BJ (cell line): ENCODE measurements at regions not wholly inside any gene's neighbourhood (a gene's known extent, or its start where the extent isn't known, plus 50 kb on each side); places are given as distances from the start of the nearest gene placed in this dataset.
"Not testable (repeated sequence)": the region's sequence is repeated elsewhere in the genome, so short reads cannot be mapped to it uniquely, and the experiment has no call there.

Source experiments
- CTCF ChIA-PET: fragments of 350-600 bp; formaldehyde crosslinking; extraction: SDS; loops from one replicate; lab custom pipeline; 2021; ENCODE audit warnings: antibody characterized with exemption, inconsistent platforms; lab: Yijun Ruan, JAX
- POLR2A ChIA-PET: fragments of 300-600 bp; sonication (Branson Sonifier 250); formaldehyde crosslinking; extraction: SDS; loops from one replicate; lab custom pipeline; 2021; ENCODE audit warnings: antibody characterized with exemption; lab: Charles Lee
- DNase-seq: peaks from one replicate; pipeline ENCODE4 v3.0.0-alpha.2; 2011; ENCODE audit warnings: low read depth
- H3K27me3 ChIP-seq: 2 replicates; pipeline ENCODE4 v1.6.0; 2011; ENCODE audit warnings: low read length; ENCODE audit not compliant: control insufficient read depth, insufficient read depth
- H3K36me3 ChIP-seq: 2 replicates; pipeline ENCODE4 v1.5.1; 2011; ENCODE audit warnings: low read length; ENCODE audit not compliant: control insufficient read depth, insufficient read depth
- H3K4me3 ChIP-seq: 2 replicates; pipeline ENCODE4 v1.5.1; 2011; ENCODE audit warnings: low read depth, mild to moderate bottlenecking, control low read depth, low read length

GRCh38 chr5:178045963-178046362 is 49.9 kb upstream of the PROP1 start:
- H3K27me3 ChIP-seq, POLR2A ChIA-PET, H3K4me3 ChIP-seq, H3K36me3 ChIP-seq, CTCF ChIA-PET, DNase-seq: not testable (repeated sequence)
